K562 (cell line): ENCODE measurements at regions not wholly inside any gene's neighbourhood (a gene's known extent, or its start where the extent isn't known, plus 50 kb on each side); places are given as distances from the start of the nearest gene placed in this dataset.

ENCODE experiments used
- ATAC-seq: fragments of 200-7000 bp; cut with Tn5 transposase; 3 replicates; pipeline ENCODE4 v1.9.1; 2020; ENCODE audit warnings: moderate library complexity
- BruUV-seq: library from RNA; stranded (reverse); fragments of 400-500 nt; replicated peaks from 2 replicates; lab custom pipeline; 2021; lab: Mats Ljungman, UMichigan
- CTCF ChIA-PET: fragments of 300-600 bp; formaldehyde crosslinking; extraction: SDS; loops from one replicate; lab custom pipeline; 2021; ENCODE audit warnings: low intra/inter-chr PET ratio; lab: Yijun Ruan, JAX
- POLR2A ChIA-PET: fragments of 300-600, 350-650 bp; sonication (Branson Sonifier 250); formaldehyde crosslinking; extraction: SDS; loops from one replicate; lab custom pipeline; 2021; ENCODE audit warnings: antibody characterized with exemption, inconsistent platforms; lab: Yijun Ruan, JAX
- DNase-seq, 4 experiments: peaks; one replicate each; pipeline versions ENCODE4 v3.0.0 to v3.0.0-alpha.2; 2011 to 2018; ENCODE audit warnings: low spot score in 3 of 4, mixed read lengths in 3 of 4; ENCODE audit errors: extremely low read depth in 1 of 4
- FAIRE-seq: peaks from 2 replicates; lab custom pipeline; 2011; peaks lifted over from hg19 to GRCh38; lab: Jason Lieb, UNC
- H2AFZ ChIP-seq: 2 replicates; pipeline ENCODE4 v1.6.0; 2011; ENCODE audit warnings: low read depth, low read length, control low read depth, inconsistent platforms
- H3K27ac ChIP-seq: fragments of 200-600 bp; 3 replicates; pipeline ENCODE4 v1.8.0; 2011; ENCODE audit warnings: low read depth, mild to moderate bottlenecking, control low read depth, inconsistent platforms, low read length, moderate library complexity, mixed read lengths; ENCODE audit errors: extremely low read depth
- H3K27me3 ChIP-seq, 2 experiments: fragments of 300-600 bp in 1 of 2; 2 replicates in 1 of 2; 3 replicates in 1 of 2; pipeline versions ENCODE4 v1.6.0 to v1.8.0; 2011; ENCODE audit warnings: inconsistent platforms in 2 of 2, low read length in 2 of 2, mild to moderate bottlenecking in 1 of 2, mixed read lengths in 1 of 2, moderate library complexity in 1 of 2; ENCODE audit not compliant: control insufficient read depth in 2 of 2, insufficient read depth in 2 of 2
- H3K36me3 ChIP-seq: fragments of 300-600 bp; 3 replicates; pipeline ENCODE4 v1.8.0; 2011; ENCODE audit warnings: mild to moderate bottlenecking, low read length, inconsistent platforms; ENCODE audit not compliant: control insufficient read depth, insufficient read depth
- H3K4me1 ChIP-seq, 2 experiments: fragments of 200-600 bp in 1 of 2; replicated peaks in 1 of 2; 2 replicates in 1 of 2; 3 replicates in 1 of 2; pipeline versions ENCODE4 v1.5.1 to v1.8.0; 2011; ENCODE audit warnings: inconsistent platforms in 2 of 2, low read length in 2 of 2, mild to moderate bottlenecking in 1 of 2, mixed read lengths in 1 of 2, moderate library complexity in 1 of 2; ENCODE audit not compliant: control insufficient read depth in 2 of 2, insufficient read depth in 2 of 2
- H3K4me2 ChIP-seq: 2 replicates; pipeline ENCODE4 v1.6.1; 2011; ENCODE audit warnings: low read length, control low read depth, inconsistent platforms, mixed read lengths; ENCODE audit not compliant: insufficient read depth
- H3K4me3 ChIP-seq: fragments of 200-600 bp; sonication (generic), shearing (Covaris generic); 2 replicates; pipeline ENCODE4 v1.5.1; 2016; ENCODE audit warnings: control low read depth, inconsistent platforms
- H3K79me2 ChIP-seq: fragments of 200-600 bp; 3 replicates; pipeline ENCODE4 v1.8.0; 2011; ENCODE audit warnings: low read length, inconsistent platforms; ENCODE audit not compliant: control insufficient read depth, insufficient read depth
- H3K9ac ChIP-seq, 2 experiments: 2 replicates each; pipeline versions ENCODE4 v1.6.0 to v1.6.1; 2011; ENCODE audit warnings: low read depth in 2 of 2, low read length in 2 of 2, control low read depth in 1 of 2, inconsistent platforms in 1 of 2, mild to moderate bottlenecking in 1 of 2, mixed read lengths in 1 of 2; ENCODE audit not compliant: insufficient read depth in 1 of 2
- H3K9me1 ChIP-seq: one replicate; pipeline ENCODE4 v1.6.0; 2011; ENCODE audit warnings: inconsistent platforms, mild to moderate bottlenecking, low read length, moderate library complexity; ENCODE audit not compliant: control insufficient read depth, insufficient read depth
- H3K9me3 ChIP-seq: replicated peaks from 2 replicates; pipeline ENCODE4 v1.5.1; 2011; ENCODE audit warnings: low read depth, low read length, inconsistent platforms; ENCODE audit not compliant: control insufficient read depth, insufficient read depth
- H4K20me1 ChIP-seq: replicated peaks from 2 replicates; pipeline ENCODE4 v1.6.1; 2011; ENCODE audit warnings: low read length, inconsistent platforms, mixed read lengths; ENCODE audit not compliant: control insufficient read depth, insufficient read depth
- C11orf30 ChIP-seq: fragments of 450-650 bp; IDR thresholded peaks from 2 replicates; pipeline ENCODE4 v1.6.1; 2016; ENCODE audit warnings: low read depth, mild to moderate bottlenecking
- CSDE1 ChIP-seq, 2 experiments: fragments of 450-650 bp; IDR thresholded peaks; 2 replicates each; pipeline ENCODE4 v1.6.1; 2016; ENCODE audit warnings: mild to moderate bottlenecking in 1 of 2
- HNRNPUL1 ChIP-seq: fragments of 200-400 bp; formaldehyde crosslinking; IDR thresholded peaks from 2 replicates; pipeline ENCODE4 v1.6.1; 2017; ENCODE audit warnings: low read length
- JUN ChIP-seq, 2 experiments: sonication (generic) in 1 of 2; formaldehyde crosslinking in 1 of 2; IDR thresholded peaks; 2 replicates each; pipeline versions ENCODE4 v1.6.1 to v1.8.0; 2012 to 2022; ENCODE audit warnings: borderline replicate concordance in 2 of 2, mild to moderate bottlenecking in 2 of 2, improper control_type of control experiment in 1 of 2, low read depth in 1 of 2, low read length in 1 of 2, missing genetic modification reagents in 1 of 2
- MAFF ChIP-seq: IDR thresholded peaks from 2 replicates; pipeline ENCODE4 v1.6.1; 2012; ENCODE audit warnings: low read length, improper control_type of control experiment
- MAFG ChIP-seq: fragments of 450-650 bp; conservative IDR thresholded peaks from 2 replicates; pipeline ENCODE4 v1.6.1; 2016; ENCODE audit warnings: missing genetic modification characterization, missing compliant biosample characterization
- MAFK ChIP-seq: IDR thresholded peaks from 2 replicates; pipeline ENCODE4 v1.6.1; 2011; ENCODE audit warnings: low read length, improper control_type of control experiment
- MED1 ChIP-seq: sonication (generic); formaldehyde crosslinking; IDR thresholded peaks from 2 replicates; pipeline ENCODE4 v1.8.1; 2023; ENCODE audit warnings: missing genetic modification reagents, borderline replicate concordance
- NCOA2 ChIP-seq, 2 experiments: fragments of 450-650 bp; IDR thresholded peaks; 2 replicates each; pipeline ENCODE4 v1.6.1; 2018; ENCODE audit warnings: mild to moderate bottlenecking in 2 of 2, moderate library complexity in 1 of 2; ENCODE audit not compliant: partially characterized antibody in 2 of 2
- TEAD2 ChIP-seq: fragments of 450-650 bp; IDR thresholded peaks from 2 replicates; pipeline ENCODE4 v1.6.1; 2016; ENCODE audit warnings: missing genetic modification characterization, control low read depth, missing compliant biosample characterization
- TFAM ChIP-seq: fragments of 250-450 bp; sonication (Bioruptor Pico); conservative IDR thresholded peaks from 2 replicates; pipeline ENCODE4 v1.5.0; 2021; ENCODE audit warnings: mild to moderate bottlenecking, moderate library complexity
- ZFPM2 ChIP-seq: fragments of 250-450 bp; sonication (Bioruptor Pico); IDR thresholded peaks from 2 replicates; pipeline ENCODE4 v1.5.1; 2022; ENCODE audit warnings: mild to moderate bottlenecking
- ZNF121 ChIP-seq: sonication (generic); formaldehyde crosslinking; conservative IDR thresholded peaks from 2 replicates; pipeline ENCODE4 v1.8.0; 2022; ENCODE audit warnings: missing genetic modification reagents
- ZNF23 ChIP-seq: fragments of 250-450 bp; sonication (Bioruptor Pico); IDR thresholded peaks from 2 replicates; pipeline ENCODE4 v1.4.0; 2020; ENCODE audit warnings: mild to moderate bottlenecking
- ZNF316 ChIP-seq: fragments of 450-650 bp; IDR thresholded peaks from 2 replicates; pipeline ENCODE4 v1.6.1; 2016
- ZNF695 ChIP-seq: fragments of 450-650 bp; formaldehyde crosslinking; IDR thresholded peaks from 2 replicates; pipeline ENCODE4 v1.4.0; 2020; ENCODE audit warnings: mild to moderate bottlenecking, moderate library complexity
- ZZZ3 ChIP-seq: fragments of 450-650 bp; IDR thresholded peaks from 2 replicates; pipeline ENCODE4 v1.6.1; 2016; ENCODE audit warnings: antibody characterized with exemption, mild to moderate bottlenecking, moderate library complexity
- WGBS: fragments of 100-300 bp; shearing (Covaris generic); methylation state at CpG from one replicate; pipeline ENCODE4 v1.1.6; 2016; ENCODE audit warnings: low coverage, mixed read lengths; ENCODE audit not compliant: insufficient coverage; ENCODE audit errors: missing lambda C conversion rate; 5-methylcytosine and 5-hydroxymethylcytosine counted together
- in situ Hi-C: fragments of 300-500 bp; cut with MboI; formaldehyde crosslinking; loops from 4 replicates; pipeline ENCODE4 v1.15.0; 2018; ENCODE audit warnings: inconsistent platforms, mixed read lengths
- intact Hi-C: fragments of 100-400 bp; cut with micrococcal nuclease; formaldehyde crosslinking; loops from 2 replicates; pipeline ENCODE4 v1.14.2; 2022
- TF ChIP-seq, protein P1 (sequence below), 3 experiments: IDR thresholded peaks in 2 of 3; conservative IDR thresholded peaks in 1 of 3; 2 replicates each; pipeline ENCODE4 v1.5.1; 2011 to 2012; ENCODE audit warnings: low read length in 3 of 3, mild to moderate bottlenecking in 3 of 3, control low read depth in 2 of 3, improper control_type of control experiment in 1 of 3, inconsistent platforms in 1 of 3, low read depth in 1 of 3, mixed read lengths in 1 of 3, moderate library complexity in 1 of 3; ENCODE audit not compliant: insufficient read depth in 2 of 3
- TF ChIP-seq, protein P2 (sequence below), 2 experiments: fragments of 200-800 bp in 1 of 2; sonication (Bioruptor generic) in 1 of 2; sonication (generic) in 1 of 2; formaldehyde crosslinking in 1 of 2; IDR thresholded peaks in 1 of 2; conservative IDR thresholded peaks in 1 of 2; 2 replicates each; pipeline versions ENCODE4 v1.5.0 to v1.6.1; 2016 to 2020; ENCODE audit warnings: missing compliant biosample characterization in 1 of 2, missing genetic modification characterization in 1 of 2, missing genetic modification reagents in 1 of 2

DNA sequence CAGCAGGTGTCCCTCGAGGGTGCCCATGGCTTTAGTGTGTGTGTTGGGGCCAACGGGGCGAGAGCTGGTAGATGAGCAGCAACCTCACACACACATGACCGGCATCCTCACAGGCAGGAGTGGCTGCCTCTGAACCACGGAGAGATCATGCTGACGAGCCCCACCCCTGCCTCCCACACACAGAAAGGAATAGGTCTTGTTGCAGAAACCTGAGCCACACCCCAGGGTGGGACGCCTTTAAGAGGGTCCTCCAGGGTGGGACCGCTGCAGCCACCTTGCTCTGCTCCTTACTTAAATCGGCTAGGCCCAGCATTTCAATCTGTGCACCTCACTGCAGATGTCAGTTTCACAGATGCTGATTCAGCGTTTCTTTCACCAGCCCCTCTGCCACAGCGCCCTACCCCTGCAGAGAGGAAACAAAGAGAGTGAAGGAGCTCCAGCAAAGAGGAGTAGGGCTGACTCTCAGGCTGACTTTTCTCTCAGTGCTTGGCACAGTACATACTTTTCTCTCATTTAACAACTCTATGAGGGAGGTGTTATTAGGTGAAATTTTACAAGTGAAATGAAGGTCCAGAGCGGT lies 61.2 kb upstream of the EPHB3 start:
- Histone ChIP-seq H3K9me1 (no peaks in the 10 kb centered on the region), H3K79me2 (no peaks in the 10 kb centered on the region)
- BruUV-seq = no TSS peak

DNA sequence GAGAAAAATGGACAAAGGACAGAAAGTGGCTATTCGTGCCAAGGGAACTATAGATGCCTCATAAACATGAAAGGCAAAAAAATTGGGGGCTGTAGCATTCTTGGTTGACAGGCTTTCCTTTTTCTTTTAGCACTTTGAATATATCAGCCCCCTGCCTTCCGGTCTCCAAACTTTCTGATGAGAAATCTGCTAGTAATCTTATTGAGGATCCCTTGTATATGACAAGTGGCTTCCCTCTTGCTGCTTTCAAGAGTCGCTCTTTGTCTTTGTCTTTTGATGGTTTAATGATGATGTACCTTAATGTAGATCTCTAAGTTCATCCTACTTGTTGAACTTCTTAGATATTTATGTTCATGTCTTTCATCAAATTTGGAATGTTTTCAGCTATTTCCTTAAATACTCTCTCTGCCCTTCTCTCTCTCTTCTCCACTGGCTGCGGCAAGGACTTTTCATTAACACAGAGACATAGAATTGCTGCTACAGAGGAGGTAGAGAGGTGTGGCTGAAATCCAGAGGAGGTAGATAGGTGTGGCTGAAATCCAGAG lies 59.4 kb upstream of the EPHB3 start:
- BruUV-seq = no TSS peak
- Histone ChIP-seq H3K4me3 (no peak overlapping the region), H3K27me3 (peaks cover 0 to 16% of the 10 kb centered on the region in 2 experiments; a peak in 2 of 5 replicates), H3K27ac (no peak overlapping the region), H2AFZ (no peak overlapping the region), H3K4me2 (no peak overlapping the region), H3K9me3 (no peaks in the 10 kb centered on the region), H3K4me1 (no peaks in the 10 kb centered on the region), H4K20me1 (no peaks in the 10 kb centered on the region), H3K9me1 (no peaks in the 10 kb centered on the region), H3K79me2 (no peaks in the 10 kb centered on the region), H3K36me3 (no peaks in the 10 kb centered on the region), H3K9ac (no peak overlapping the region)
- ATAC-seq = no peak
- no peak for DNase-seq
- in situ Hi-C loops = no loop called here
- intact Hi-C loops = no loop called here
- CTCF ChIA-PET = no interaction called here
- no peak for FAIRE-seq
- WGBS = 2% methylated on average over 4 of the region's 4 CpGs
- POLR2A ChIA-PET = no interaction called here
- TF ChIP-seq ZNF23 (CRISPR knock-in tag) (no peak), ZFPM2 (CRISPR knock-in tag) (no peak), HNRNPUL1 (no peak), MED1 (CRISPR knock-in tag) (no peak), CSDE1 (IDR thresholded peaks at IDR 0.05) (no peak), TFAM (CRISPR knock-in tag) (no peak), ZNF121 (CRISPR knock-in tag) (no peak)
- TF ChIP-seq, protein P1, sequence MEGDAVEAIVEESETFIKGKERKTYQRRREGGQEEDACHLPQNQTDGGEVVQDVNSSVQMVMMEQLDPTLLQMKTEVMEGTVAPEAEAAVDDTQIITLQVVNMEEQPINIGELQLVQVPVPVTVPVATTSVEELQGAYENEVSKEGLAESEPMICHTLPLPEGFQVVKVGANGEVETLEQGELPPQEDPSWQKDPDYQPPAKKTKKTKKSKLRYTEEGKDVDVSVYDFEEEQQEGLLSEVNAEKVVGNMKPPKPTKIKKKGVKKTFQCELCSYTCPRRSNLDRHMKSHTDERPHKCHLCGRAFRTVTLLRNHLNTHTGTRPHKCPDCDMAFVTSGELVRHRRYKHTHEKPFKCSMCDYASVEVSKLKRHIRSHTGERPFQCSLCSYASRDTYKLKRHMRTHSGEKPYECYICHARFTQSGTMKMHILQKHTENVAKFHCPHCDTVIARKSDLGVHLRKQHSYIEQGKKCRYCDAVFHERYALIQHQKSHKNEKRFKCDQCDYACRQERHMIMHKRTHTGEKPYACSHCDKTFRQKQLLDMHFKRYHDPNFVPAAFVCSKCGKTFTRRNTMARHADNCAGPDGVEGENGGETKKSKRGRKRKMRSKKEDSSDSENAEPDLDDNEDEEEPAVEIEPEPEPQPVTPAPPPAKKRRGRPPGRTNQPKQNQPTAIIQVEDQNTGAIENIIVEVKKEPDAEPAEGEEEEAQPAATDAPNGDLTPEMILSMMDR (IDR thresholded peaks at IDR 0.05 in 2 of 3, conservative IDR thresholded peaks at IDR 0.05 in 1 of 3; ENCODE audit: insufficient read depth in 2 of 3, low read depth in 1 of 3, low read length in 3 of 3) = no peak
- TF ChIP-seq, protein P2, sequence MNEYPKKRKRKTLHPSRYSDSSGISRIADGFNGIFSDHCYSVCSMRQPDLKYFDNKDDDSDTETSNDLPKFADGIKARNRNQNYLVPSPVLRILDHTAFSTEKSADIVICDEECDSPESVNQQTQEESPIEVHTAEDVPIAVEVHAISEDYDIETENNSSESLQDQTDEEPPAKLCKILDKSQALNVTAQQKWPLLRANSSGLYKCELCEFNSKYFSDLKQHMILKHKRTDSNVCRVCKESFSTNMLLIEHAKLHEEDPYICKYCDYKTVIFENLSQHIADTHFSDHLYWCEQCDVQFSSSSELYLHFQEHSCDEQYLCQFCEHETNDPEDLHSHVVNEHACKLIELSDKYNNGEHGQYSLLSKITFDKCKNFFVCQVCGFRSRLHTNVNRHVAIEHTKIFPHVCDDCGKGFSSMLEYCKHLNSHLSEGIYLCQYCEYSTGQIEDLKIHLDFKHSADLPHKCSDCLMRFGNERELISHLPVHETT (CRISPR knock-in tag; conservative IDR thresholded peaks at IDR 0.05 in 1 of 2, IDR thresholded peaks at IDR 0.05 in 1 of 2) = no peak

More for the DNA sequence above, 61.2 kb upstream of the EPHB3 start:
- CTCF ChIA-PET = no interaction called here
- no peak overlapping the region for H3K4me3 ChIP-seq
- POLR2A ChIA-PET = no interaction called here
- no peaks in the 10 kb centered on the region for H4K20me1 ChIP-seq
- H3K9ac ChIP-seq = no peak overlapping the region
- no peaks in the 10 kb centered on the region for H3K4me1 ChIP-seq
- no peak overlapping the region for H2AFZ ChIP-seq
- ATAC-seq (no peak), FAIRE-seq (no peak), DNase-seq (no peak)
- H3K36me3 ChIP-seq = no peaks in the 10 kb centered on the region
- no peaks in the 10 kb centered on the region for H3K9me3 ChIP-seq
- H3K27me3 ChIP-seq = peaks cover 6 to 24% of the 10 kb centered on the region in 2 experiments; a peak in 3 of 5 replicates
- whole genome bisulfite sequencing = 0% methylated on average over 11 of the region's 12 CpGs
- in situ Hi-C loops = no loop called here
- no peak overlapping the region for H3K27ac ChIP-seq
- intact Hi-C loops = no loop called here
- no peak for TF ChIP-seq TEAD2 (tag)
- peak; percentile 92 for TF ChIP-seq ZNF316
- peak; percentile 86 for TF ChIP-seq C11orf30
- no peak for TF ChIP-seq ZZZ3
- TF ChIP-seq NCOA2 (IDR thresholded peaks at IDR 0.05; ENCODE audit: partially characterized antibody in 2 of 2) = no peak
- TF ChIP-seq CSDE1 (IDR thresholded peaks at IDR 0.05) = no peak
- peak; percentile 88 for TF ChIP-seq MAFK
- TF ChIP-seq ZNF695 (CRISPR knock-in tag) = no peak
- TF ChIP-seq MAFG (tag) = peak; percentile 77
- no peak for TF ChIP-seq JUN (IDR thresholded peaks at IDR 0.05; ENCODE audit: borderline replicate concordance, low read depth, low read length)
- no peak for TF ChIP-seq JUN (CRISPR knock-in tag; IDR thresholded peaks at IDR 0.05; ENCODE audit: borderline replicate concordance)
- TF ChIP-seq MAFF = peak; percentile 81
- no peak overlapping the region for H3K4me2 ChIP-seq
